HG02571 (cell line): ENCODE measurements at regions not wholly inside any gene's neighbourhood (a gene's known extent, or its start where the extent isn't known, plus 50 kb on each side); places are given as distances from the start of the nearest gene placed in this dataset.
"Not testable (repeated sequence)": the region's sequence is repeated elsewhere in the genome, so short reads cannot be mapped to it uniquely, and the experiment has no call there.

Experiments
- ATAC-seq: cut with Tn5 transposase; IDR thresholded peaks from one replicate; pipeline ENCODE4 v1.9.1; 2021; ENCODE audit warnings: mild to moderate bottlenecking, moderate library complexity; ENCODE audit not compliant: unreplicated experiment

- ATAC-seq = no peak
These were observed 248.8 kb downstream of the RMST start for GRCh38 chr12:97711392-97711791.

- ATAC-seq = no peak
These were observed 250.7 kb downstream of the RMST start for GRCh38 chr12:97713270-97713669.

- ATAC-seq = no peak
These were observed 251.5 kb downstream of the RMST start for GRCh38 chr12:97714107-97714563.

- no peak for ATAC-seq
These were observed 253.8 kb downstream of the RMST start for GRCh38 chr12:97716356-97716755.

- not testable (repeated sequence) for ATAC-seq
These were observed 261.2 kb downstream of the RMST start for GRCh38 chr12:97723801-97724200.

GRCh38 chr12:97745406-97746101 lies 282.9 kb downstream of the RMST start:
- ATAC-seq = no peak

GRCh38 chr12:97748298-97748697 lies 285.7 kb downstream of the RMST start:
- ATAC-seq = no peak

GRCh38 chr12:97751704-97752103 lies 289.1 kb downstream of the RMST start:
- no peak for ATAC-seq

GRCh38 chr12:97752129-97752528 lies 289.5 kb downstream of the RMST start:
- no peak for ATAC-seq

GRCh38 chr12:97753332-97753731 lies 290.7 kb downstream of the RMST start:
- ATAC-seq = no peak

GRCh38 chr12:97754306-97754705 lies 291.7 kb downstream of the RMST start:
- ATAC-seq = no peak

GRCh38 chr12:97756066-97756666 lies 293.6 kb downstream of the RMST start:
- ATAC-seq = no peak

GRCh38 chr12:97756741-97757140 lies 294.1 kb downstream of the RMST start:
- no peak for ATAC-seq

- ATAC-seq = no peak
These were observed 295.0 kb downstream of the RMST start for GRCh38 chr12:97757481-97758193.

GRCh38 chr12:97758194-97758501 lies 295.5 kb downstream of the RMST start:
- ATAC-seq = no peak

- ATAC-seq = no peak
These were observed 296.0 kb downstream of the RMST start for GRCh38 chr12:97758586-97758985.

- ATAC-seq = no peak
These were observed 298.0 kb downstream of the RMST start for GRCh38 chr12:97760601-97761000.

- ATAC-seq = no peak
These were observed 300.5 kb downstream of the RMST start for GRCh38 chr12:97763113-97763512.

- no peak for ATAC-seq
These were observed 302.1 kb downstream of the RMST start for GRCh38 chr12:97764700-97765099.

- ATAC-seq = no peak
These were observed 304.7 kb downstream of the RMST start for GRCh38 chr12:97767347-97767746.

GRCh38 chr12:97778111-97778510 lies 315.5 kb downstream of the RMST start:
- no peak for ATAC-seq

GRCh38 chr12:97781342-97781741 lies 318.7 kb downstream of the RMST start:
- ATAC-seq = no peak
